Hepatocyte (in vitro differentiated cells): ENCODE measurements at regions not wholly inside any gene's neighbourhood (a gene's known extent, or its start where the extent isn't known, plus 50 kb on each side); places are given as distances from the start of the nearest gene placed in this dataset.
"Not testable (repeated sequence)": the region's sequence is repeated elsewhere in the genome, so short reads cannot be mapped to it uniquely, and the experiment has no call there.

Experiments used
- DNase-seq: peaks from one replicate; pipeline ENCODE4 v3.0.0-alpha.2; 2016; ENCODE audit warnings: low spot score
- H2AFZ ChIP-seq: fragments of 200-600 bp; sonication (generic); 2 replicates; pipeline ENCODE4 v1.6.0; 2016; ENCODE audit warnings: antibody characterized with exemption, mild to moderate bottlenecking
- H3K27ac ChIP-seq: fragments of 200-600 bp; sonication (generic); 2 replicates; pipeline ENCODE4 v1.5.1; 2016; ENCODE audit warnings: mild to moderate bottlenecking
- H3K27me3 ChIP-seq: fragments of 200-600 bp; sonication (generic); 2 replicates; pipeline ENCODE4 v1.6.1; 2016
- H3K36me3 ChIP-seq: fragments of 200-600 bp; sonication (generic); replicated peaks from 2 replicates; pipeline ENCODE4 v1.5.1; 2016; ENCODE audit warnings: low read depth; ENCODE audit not compliant: insufficient read depth
- H3K4me1 ChIP-seq: fragments of 200-600 bp; sonication (generic); 2 replicates; pipeline ENCODE4 v1.5.1; 2016; ENCODE audit warnings: mild to moderate bottlenecking, moderate library complexity; ENCODE audit not compliant: insufficient read depth
- H3K4me2 ChIP-seq: fragments of 200-600 bp; sonication (generic); 2 replicates; pipeline ENCODE4 v1.6.0; 2016
- H3K4me3 ChIP-seq: fragments of 200-600 bp; sonication (generic); 2 replicates; pipeline ENCODE4 v1.5.1; 2016; ENCODE audit warnings: mild to moderate bottlenecking
- H3K79me2 ChIP-seq: fragments of 200-600 bp; sonication (generic); 2 replicates; pipeline ENCODE4 v1.6.0; 2017; ENCODE audit warnings: mild to moderate bottlenecking
- H3K9me2 ChIP-seq: fragments of 200-600 bp; sonication (generic); replicated peaks from 2 replicates; pipeline ENCODE4 v1.6.0; 2017; ENCODE audit warnings: mild to moderate bottlenecking; ENCODE audit not compliant: insufficient read depth
- H3K9me3 ChIP-seq: fragments of 200-600 bp; sonication (generic); 2 replicates; pipeline ENCODE4 v1.5.1; 2016; ENCODE audit warnings: low read depth, mild to moderate bottlenecking
- H4K20me1 ChIP-seq: fragments of 200-600 bp; sonication (generic); 2 replicates; pipeline ENCODE4 v1.6.0; 2016; ENCODE audit warnings: mild to moderate bottlenecking; ENCODE audit not compliant: insufficient read depth, poor library complexity, severe bottlenecking
- CTCF ChIP-seq: fragments of 200-600 bp; sonication (generic); IDR thresholded peaks from 2 replicates; pipeline ENCODE4 v1.5.1; 2016; ENCODE audit warnings: antibody characterized with exemption, mild to moderate bottlenecking; ENCODE audit not compliant: poor library complexity
- EZH2 ChIP-seq: fragments of 200-600 bp; sonication (generic); IDR thresholded peaks from 2 replicates; pipeline ENCODE4 v1.6.1; 2016; ENCODE audit warnings: antibody characterized with exemption, mild to moderate bottlenecking, borderline replicate concordance
- EZH2phosphoT487 ChIP-seq: fragments of 200-600 bp; sonication (generic); IDR thresholded peaks from one replicate; pipeline ENCODE4 v1.6.1; 2018; ENCODE audit warnings: antibody characterized with exemption, mild to moderate bottlenecking, low read depth, moderate library complexity; ENCODE audit not compliant: unreplicated experiment, severe bottlenecking
- WGBS: methylation state at CpG from one replicate; pipeline ENCODE4 v1.1.6; 2016; ENCODE audit warnings: low lambda C conversion rate; ENCODE audit errors: missing lambda C conversion rate; 5-methylcytosine and 5-hydroxymethylcytosine counted together

DNA sequence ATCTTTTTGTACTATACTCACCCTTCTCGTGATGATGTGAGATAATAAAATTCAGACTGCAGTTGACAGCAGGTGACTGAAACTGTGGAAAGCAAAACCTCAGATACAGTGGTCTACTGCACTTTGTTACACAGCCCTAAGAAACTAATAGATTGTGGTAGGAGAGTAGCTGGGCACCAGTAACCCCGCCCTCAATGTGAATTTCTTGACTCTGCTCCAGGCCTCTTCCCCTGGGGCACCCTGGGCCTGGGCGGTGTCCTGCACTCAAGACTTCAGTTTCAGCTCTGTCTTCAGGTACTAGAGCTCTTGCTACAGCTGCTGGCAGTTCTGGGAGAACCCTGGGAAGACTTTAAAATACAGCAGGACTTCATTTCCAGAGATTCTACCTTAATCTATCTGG lies 197.6 kb upstream of the AVPR1A start:
- H3K4me2 ChIP-seq, result no peak overlapping the region
- H3K27me3 ChIP-seq, result no peaks in the 10 kb centered on the region
- no peak for TF ChIP-seq EZH2phosphoT487
- TF ChIP-seq CTCF, result no peak
- TF ChIP-seq EZH2, result no peak
- H2AFZ ChIP-seq, result no peak overlapping the region
- H3K4me3 ChIP-seq, result no peak overlapping the region
- DNase-seq, result no peak
- no peaks in the 10 kb centered on the region for H3K36me3 ChIP-seq
- H4K20me1 ChIP-seq, result no peaks in the 10 kb centered on the region
- 62% methylated on average over 3 of the region's 3 CpGs for WGBS
- no peak overlapping the region for H3K27ac ChIP-seq
- no peaks in the 10 kb centered on the region for H3K9me3 ChIP-seq
- H3K79me2 ChIP-seq, result no peaks in the 10 kb centered on the region
- H3K9me2 ChIP-seq, result no peaks in the 10 kb centered on the region
- no peaks in the 10 kb centered on the region for H3K4me1 ChIP-seq

- not testable (repeated sequence) for H4K20me1 ChIP-seq, H3K79me2 ChIP-seq, H3K4me1 ChIP-seq, H3K9me2 ChIP-seq, H3K4me3 ChIP-seq, H3K36me3 ChIP-seq, H3K4me2 ChIP-seq, H2AFZ ChIP-seq, H3K27me3 ChIP-seq, H3K9me3 ChIP-seq
- 19% methylated on average over 4 of the region's 4 CpGs for WGBS
- DNase-seq, result peak; percentile 75
- H3K27ac ChIP-seq, result peak overlapping the region; percentile 59
Measured at GRCh38 chr12:63337158-63337557, 186.2 kb upstream of the AVPR1A start.

GRCh38 chr12:63326260-63326659 lies 175.3 kb upstream of the AVPR1A start:
- H3K9me3 ChIP-seq, result no peaks in the 10 kb centered on the region
- no peaks in the 10 kb centered on the region for H3K36me3 ChIP-seq
- TF ChIP-seq EZH2phosphoT487 (no peak), EZH2 (no peak), CTCF (no peak)
- H3K4me2 ChIP-seq, result no peak overlapping the region
- no peak overlapping the region for H3K4me3 ChIP-seq
- H3K27me3 ChIP-seq, result no peaks in the 10 kb centered on the region
- no peaks in the 10 kb centered on the region for H3K79me2 ChIP-seq
- no peak overlapping the region for H2AFZ ChIP-seq
- H4K20me1 ChIP-seq, result no peaks in the 10 kb centered on the region
- no peaks in the 10 kb centered on the region for H3K9me2 ChIP-seq
- H3K27ac ChIP-seq, result no peak overlapping the region
- no peaks in the 10 kb centered on the region for H3K4me1 ChIP-seq
- no peak for DNase-seq

DNA sequence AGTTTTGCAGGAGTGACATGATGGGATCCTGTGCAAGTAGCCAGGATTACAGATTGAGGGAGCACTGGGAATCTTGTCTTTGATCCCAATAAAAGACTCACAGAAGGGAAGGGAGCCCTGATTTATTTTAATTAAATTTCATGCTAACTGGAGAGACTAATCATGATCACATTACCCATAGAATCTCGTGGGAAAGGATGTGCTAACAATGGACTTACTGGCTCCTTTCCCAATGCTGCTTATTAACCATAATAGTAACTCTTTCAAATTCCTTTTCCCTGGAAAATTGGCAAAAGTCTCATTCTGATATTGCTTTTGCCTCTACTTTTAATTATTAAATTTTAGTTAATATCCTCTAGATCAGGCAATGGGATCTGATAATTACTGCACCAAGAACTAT lies 174.8 kb upstream of the AVPR1A start:
- Histone ChIP-seq H3K9me2 (no peaks in the 10 kb centered on the region), H2AFZ (no peak overlapping the region), H3K27me3 (no peaks in the 10 kb centered on the region), H3K4me3 (no peak overlapping the region), H3K4me2 (no peak overlapping the region), H3K4me1 (no peaks in the 10 kb centered on the region), H3K36me3 (no peaks in the 10 kb centered on the region), H4K20me1 (no peaks in the 10 kb centered on the region), H3K27ac (no peak overlapping the region), H3K79me2 (no peaks in the 10 kb centered on the region), H3K9me3 (no peaks in the 10 kb centered on the region)
- TF ChIP-seq EZH2phosphoT487 (no peak), EZH2 (no peak), CTCF (no peak)
- 54% methylated on average over 1 of the region's 1 CpG for WGBS
- no peak for DNase-seq
